GM18505 (cell line): ENCODE measurements at regions not wholly inside any gene's neighbourhood (a gene's known extent, or its start where the extent isn't known, plus 50 kb on each side); places are given as distances from the start of the nearest gene placed in this dataset.

Source experiments
- ATAC-seq: cut with Tn5 transposase; IDR thresholded peaks from one replicate; pipeline ENCODE4 v1.9.1; 2021; ENCODE audit not compliant: unreplicated experiment
- POLR2A ChIP-seq: IDR thresholded peaks from 4 replicates; pipeline ENCODE4 v1.6.1; 2011; ENCODE audit warnings: borderline replicate concordance; ENCODE audit not compliant: insufficient read depth, insufficient read length; ENCODE audit errors: extremely low read depth

- ATAC-seq = peak; percentile 68
- no peak for TF ChIP-seq POLR2A
Measured at GRCh38 chrX:30414144-30414543, 105.0 kb upstream of the NR0B1 start.

- no peak for ATAC-seq
- no peak for TF ChIP-seq POLR2A
Measured at GRCh38 chrX:30402366-30402765, 93.2 kb upstream of the NR0B1 start.

GRCh38 chrX:30388325-30388724 lies 79.1 kb upstream of the NR0B1 start:
- TF ChIP-seq POLR2A = no peak

GRCh38 chrX:30373951-30374350 lies 64.8 kb upstream of the NR0B1 start:
- no peak for TF ChIP-seq POLR2A
- ATAC-seq = no peak

More at GRCh38 chrX:30388325-30388724, 79.1 kb upstream of the NR0B1 start:
- no peak for ATAC-seq

- no peak for ATAC-seq
- TF ChIP-seq POLR2A = no peak
Measured at GRCh38 chrX:30373479-30373878, 64.3 kb upstream of the NR0B1 start.

GRCh38 chrX:30364229-30364628 lies 55.0 kb upstream of the NR0B1 start:
- no peak for TF ChIP-seq POLR2A
- ATAC-seq = no peak
